ENCODE measurements at regions not wholly inside any gene's neighbourhood (a gene's known extent, or its start where the extent isn't known, plus 50 kb on each side); places are given as distances from the start of the nearest gene placed in this dataset.

- Histone ChIP-seq H2AFZ (ENCODE audit: low read depth, low read length) (no peak overlapping the region), H3F3A (ENCODE audit: insufficient read depth, low read length, poor library complexity, severe bottlenecking) (no peaks in the 10 kb centered on the region), H4K20me1 (ENCODE audit: insufficient read depth) (no peaks in the 10 kb centered on the region), H3K4me2 (ENCODE audit: low read length) (no peak overlapping the region), H3K9me2 (ENCODE audit: insufficient read depth, low read length) (no peaks in the 10 kb centered on the region), H3K79me2 (replicated peaks; ENCODE audit: insufficient read depth, low read length) (no peaks in the 10 kb centered on the region), H3K4me3 (ENCODE audit: low read length) (no peak overlapping the region), H3K9ac (ENCODE audit: low read length) (no peak overlapping the region), H3K27ac (ENCODE audit: low read length) (no peak overlapping the region), H3K9me3 (ENCODE audit: low read length) (no peaks in the 10 kb centered on the region), H3K36me3 (ENCODE audit: insufficient read depth, low read length) (no peaks in the 10 kb centered on the region), H3K27me3 (ENCODE audit: insufficient read depth, low read depth, low read length) (no peaks in the 10 kb centered on the region)
- TF ChIP-seq TAF1 (IDR thresholded peaks at IDR 0.05; ENCODE audit: low read depth) (no peak), SMC3 (conservative IDR thresholded peaks at IDR 0.05; ENCODE audit: poor library complexity) (no peak), REST (IDR thresholded peaks at IDR 0.05; ENCODE audit: borderline replicate concordance) (no peak), CTCF (IDR thresholded peaks at IDR 0.05; ENCODE audit: poor library complexity, severe bottlenecking) (no peak), EZH2 (IDR thresholded peaks at IDR 0.05; ENCODE audit: borderline replicate concordance, insufficient read depth, low read length, poor library complexity, severe bottlenecking) (no peak), RAD21 (conservative IDR thresholded peaks at IDR 0.05) (no peak), EP300 (conservative IDR thresholded peaks at IDR 0.05; ENCODE audit: poor library complexity, severe bottlenecking) (no peak), MXI1 (conservative IDR thresholded peaks at IDR 0.05; ENCODE audit: poor library complexity, severe bottlenecking) (no peak), POLR2AphosphoS5 (IDR thresholded peaks at IDR 0.05) (no peak)
Measured at GRCh38 chr5:33310451-33310850, 130.3 kb upstream of the TARS1 start.

GRCh38 chr5:33311893-33312292 is 128.9 kb upstream of the TARS1 start:
- no peak overlapping the region for H3K27ac ChIP-seq (ENCODE audit: low read length)
- H3K79me2 ChIP-seq (replicated peaks; ENCODE audit: insufficient read depth, low read length) = no peaks in the 10 kb centered on the region
- no peaks in the 10 kb centered on the region for H3K27me3 ChIP-seq (ENCODE audit: insufficient read depth, low read depth, low read length)
- no peak overlapping the region for H3K9ac ChIP-seq (ENCODE audit: low read length)
- no peak overlapping the region for H3K4me2 ChIP-seq (ENCODE audit: low read length)
- TF ChIP-seq POLR2AphosphoS5 (IDR thresholded peaks at IDR 0.05) (no peak), RAD21 (conservative IDR thresholded peaks at IDR 0.05) (no peak), CTCF (IDR thresholded peaks at IDR 0.05; ENCODE audit: poor library complexity, severe bottlenecking) (no peak), EZH2 (IDR thresholded peaks at IDR 0.05; ENCODE audit: borderline replicate concordance, insufficient read depth, low read length, poor library complexity, severe bottlenecking) (no peak), MXI1 (conservative IDR thresholded peaks at IDR 0.05; ENCODE audit: poor library complexity, severe bottlenecking) (no peak), TAF1 (IDR thresholded peaks at IDR 0.05; ENCODE audit: low read depth) (no peak), EP300 (conservative IDR thresholded peaks at IDR 0.05; ENCODE audit: poor library complexity, severe bottlenecking) (no peak), SMC3 (conservative IDR thresholded peaks at IDR 0.05; ENCODE audit: poor library complexity) (no peak)
- H3K9me2 ChIP-seq (ENCODE audit: insufficient read depth, low read length) = no peaks in the 10 kb centered on the region
- no peak overlapping the region for H2AFZ ChIP-seq (ENCODE audit: low read depth, low read length)
- H3F3A ChIP-seq (ENCODE audit: insufficient read depth, low read length, poor library complexity, severe bottlenecking) = no peaks in the 10 kb centered on the region
- H4K20me1 ChIP-seq (ENCODE audit: insufficient read depth) = no peaks in the 10 kb centered on the region
- no peaks in the 10 kb centered on the region for H3K36me3 ChIP-seq (ENCODE audit: insufficient read depth, low read length)
- no peaks in the 10 kb centered on the region for H3K9me3 ChIP-seq (ENCODE audit: low read length)
- H3K4me3 ChIP-seq (ENCODE audit: low read length) = no peak overlapping the region

All from neural cell (in vitro differentiated cells).